Stomach smooth muscle (tissue), 2 donors: ENCODE measurements at regions not wholly inside any gene's neighbourhood (a gene's known extent, or its start where the extent isn't known, plus 50 kb on each side); places are given as distances from the start of the nearest gene placed in this dataset.

Experiments
- H3K27ac ChIP-seq: one replicate; pipeline ENCODE4 v1.7.0; 2013; ENCODE audit warnings: mild to moderate bottlenecking, low read length, inconsistent platforms
- H3K27me3 ChIP-seq, 2 donors: one replicate each; pipeline ENCODE4 v1.7.0; 2013; ENCODE audit warnings: low read length in 2 of 2; ENCODE audit not compliant: insufficient read depth in 2 of 2, control insufficient read depth in 1 of 2
- H3K36me3 ChIP-seq, 2 donors: one replicate each; pipeline ENCODE4 v1.7.0; 2013; ENCODE audit warnings: low read length in 2 of 2; ENCODE audit not compliant: control insufficient read depth in 2 of 2, insufficient read depth in 2 of 2
- H3K4me1 ChIP-seq: one replicate; pipeline ENCODE4 v1.7.0; 2013; ENCODE audit warnings: low read length; ENCODE audit not compliant: control insufficient read depth, insufficient read depth
- H3K4me3 ChIP-seq, 2 donors: one replicate each; pipeline ENCODE4 v1.7.0; 2013; ENCODE audit warnings: low read length in 2 of 2
- H3K9ac ChIP-seq, 2 donors: one replicate each; pipeline ENCODE4 v1.7.0; 2013; ENCODE audit warnings: low read length in 2 of 2, mild to moderate bottlenecking in 1 of 2
- H3K9me3 ChIP-seq, 2 donors: one replicate each; pipeline ENCODE4 v1.7.0; 2013; ENCODE audit warnings: low read length in 2 of 2; ENCODE audit not compliant: control insufficient read depth in 2 of 2
- donor health status: healthy.
- donor health status: Pancreatic carcinoma.

- H3K4me3 ChIP-seq = no peak overlapping the region
- H3K9me3 ChIP-seq = no peaks in the 10 kb centered on the region
- no peak overlapping the region for H3K9ac ChIP-seq
- no peaks in the 10 kb centered on the region for H3K36me3 ChIP-seq
- H3K27me3 ChIP-seq = no peaks in the 10 kb centered on the region
- no peak overlapping the region for H3K27ac ChIP-seq
- H3K4me1 ChIP-seq = peaks cover 13% of the 10 kb centered on the region
These were observed 89.8 kb upstream of the MBOAT2 start for GRCh38 chr2:9093324-9093723.

DNA sequence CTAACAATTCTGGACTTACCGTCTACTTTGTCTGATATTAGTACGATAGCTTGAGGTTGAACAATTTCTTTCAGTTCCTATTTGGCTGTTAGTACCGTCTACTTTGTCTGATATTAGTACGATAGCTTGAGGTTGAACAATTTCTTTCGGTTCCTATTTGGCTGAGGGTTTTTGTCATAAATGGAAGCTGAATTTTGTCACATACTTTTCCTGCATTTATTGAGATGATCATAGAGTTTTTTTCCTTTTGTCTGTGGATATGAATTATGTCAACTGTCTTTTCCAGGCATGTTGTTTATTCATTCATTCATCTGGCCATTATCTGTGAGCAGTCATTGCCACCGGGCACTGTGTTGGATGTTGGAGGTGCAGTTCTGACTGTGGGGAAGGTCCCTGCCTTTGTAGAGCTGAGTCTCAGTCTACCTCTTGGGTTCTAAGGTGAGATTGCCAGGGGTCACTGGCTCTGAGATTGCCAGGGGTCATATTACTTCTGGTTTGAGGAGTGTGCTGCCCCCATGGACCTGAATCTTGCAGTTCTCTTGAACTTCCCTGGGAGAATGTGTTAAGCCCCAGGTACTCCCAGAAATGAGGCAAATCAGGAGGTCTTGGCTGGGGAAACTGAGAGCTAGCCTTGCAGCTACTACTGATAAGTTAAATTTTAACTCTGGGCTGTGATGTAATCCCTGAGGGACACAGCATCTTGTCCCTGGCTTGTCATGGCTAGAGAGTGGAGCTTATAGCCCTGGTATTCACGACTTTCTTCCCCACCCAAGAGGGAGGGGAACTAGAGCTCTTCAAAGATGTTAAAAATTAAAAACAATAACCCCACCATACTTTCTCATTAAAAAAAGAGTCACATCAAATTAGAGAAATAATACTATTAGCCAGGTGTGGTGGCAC lies 89.1 kb upstream of the MBOAT2 start:
- Histone ChIP-seq H3K9me3 (no peaks in the 10 kb centered on the region), H3K4me3 (no peak overlapping the region), H3K36me3 (no peaks in the 10 kb centered on the region), H3K9ac (no peak overlapping the region), H3K27ac (no peak overlapping the region), H3K27me3 (no peaks in the 10 kb centered on the region), H3K4me1 (peaks cover 13% of the 10 kb centered on the region)

GRCh38 chr2:9091811-9092210 lies 88.3 kb upstream of the MBOAT2 start:
- H3K9me3 ChIP-seq = no peaks in the 10 kb centered on the region
- H3K27me3 ChIP-seq = no peaks in the 10 kb centered on the region
- no peak overlapping the region for H3K9ac ChIP-seq
- H3K4me1 ChIP-seq = peaks cover 13% of the 10 kb centered on the region
- no peak overlapping the region for H3K27ac ChIP-seq
- no peak overlapping the region for H3K4me3 ChIP-seq
- no peaks in the 10 kb centered on the region for H3K36me3 ChIP-seq

GRCh38 chr2:9089831-9090230 lies 86.3 kb upstream of the MBOAT2 start:
- no peak overlapping the region for H3K9ac ChIP-seq
- H3K9me3 ChIP-seq = no peaks in the 10 kb centered on the region
- H3K27ac ChIP-seq = no peak overlapping the region
- H3K4me3 ChIP-seq = no peak overlapping the region
- no peaks in the 10 kb centered on the region for H3K27me3 ChIP-seq
- no peaks in the 10 kb centered on the region for H3K4me1 ChIP-seq
- no peaks in the 10 kb centered on the region for H3K36me3 ChIP-seq

- Histone ChIP-seq H3K4me1 (no peaks in the 10 kb centered on the region), H3K36me3 (no peaks in the 10 kb centered on the region), H3K9me3 (no peaks in the 10 kb centered on the region), H3K4me3 (no peak overlapping the region), H3K9ac (no peak overlapping the region), H3K27ac (no peak overlapping the region), H3K27me3 (no peaks in the 10 kb centered on the region)
These were observed 83.7 kb upstream of the MBOAT2 start for GRCh38 chr2:9087121-9087681.

DNA sequence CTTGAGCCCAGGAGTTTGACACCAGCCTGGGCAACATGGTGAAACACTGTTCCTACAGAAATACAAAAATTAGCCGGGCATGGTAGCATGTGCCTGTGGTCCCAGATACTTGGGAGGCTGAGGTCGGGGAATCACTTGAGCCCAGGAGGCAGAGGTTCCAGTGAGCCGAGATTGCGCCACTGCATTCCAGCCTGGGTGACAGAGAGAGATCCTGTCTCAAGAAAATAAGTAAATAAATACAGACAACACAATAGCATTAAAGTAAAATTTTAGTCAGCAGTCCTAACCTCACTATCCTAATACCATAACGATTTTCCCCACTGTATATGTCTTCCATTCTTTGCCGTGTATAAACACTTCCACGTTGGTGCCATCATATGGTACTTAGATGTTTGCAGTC lies 83.0 kb upstream of the MBOAT2 start:
- Histone ChIP-seq H3K36me3 (no peaks in the 10 kb centered on the region), H3K4me1 (no peaks in the 10 kb centered on the region), H3K9me3 (no peaks in the 10 kb centered on the region), H3K27me3 (no peaks in the 10 kb centered on the region), H3K27ac (no peak overlapping the region), H3K9ac (no peak overlapping the region), H3K4me3 (no peak overlapping the region)

DNA sequence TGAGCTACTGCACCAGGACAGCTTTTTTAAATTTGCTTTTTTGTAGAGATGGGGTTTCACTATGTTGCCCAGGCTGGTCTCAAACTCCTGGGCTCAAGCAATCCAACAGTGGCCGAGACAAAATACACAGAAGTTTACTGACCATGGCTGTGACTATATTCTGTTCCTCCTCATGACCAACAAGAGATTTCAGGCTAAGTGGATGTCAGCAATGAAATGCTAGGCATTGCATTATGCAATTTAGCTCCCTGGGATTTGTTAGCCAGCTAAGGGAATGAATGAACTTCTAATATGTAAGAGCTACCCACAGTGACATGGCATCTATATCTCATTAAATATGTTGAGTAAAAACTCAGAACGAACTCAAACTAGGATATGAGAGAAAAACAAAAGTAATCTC lies 81.9 kb upstream of the MBOAT2 start:
- H3K9ac ChIP-seq = no peak overlapping the region
- no peaks in the 10 kb centered on the region for H3K4me1 ChIP-seq
- H3K27ac ChIP-seq = no peak overlapping the region
- no peaks in the 10 kb centered on the region for H3K9me3 ChIP-seq
- H3K4me3 ChIP-seq = no peak overlapping the region
- H3K36me3 ChIP-seq = no peaks in the 10 kb centered on the region
- no peaks in the 10 kb centered on the region for H3K27me3 ChIP-seq

- H3K36me3 ChIP-seq = no peaks in the 10 kb centered on the region
- no peaks in the 10 kb centered on the region for H3K9me3 ChIP-seq
- no peak overlapping the region for H3K27ac ChIP-seq
- no peaks in the 10 kb centered on the region for H3K4me1 ChIP-seq
- no peak overlapping the region for H3K4me3 ChIP-seq
- no peak overlapping the region for H3K9ac ChIP-seq
- H3K27me3 ChIP-seq = no peaks in the 10 kb centered on the region
These were observed 79.8 kb upstream of the MBOAT2 start for GRCh38 chr2:9083287-9083686.

- Histone ChIP-seq H3K4me1 (no peaks in the 10 kb centered on the region), H3K4me3 (no peak overlapping the region), H3K9ac (no peak overlapping the region), H3K27me3 (no peaks in the 10 kb centered on the region), H3K36me3 (no peaks in the 10 kb centered on the region), H3K9me3 (no peaks in the 10 kb centered on the region), H3K27ac (no peak overlapping the region)
These were observed 78.7 kb upstream of the MBOAT2 start for GRCh38 chr2:9082158-9082557.

GRCh38 chr2:9081750-9082149 lies 78.3 kb upstream of the MBOAT2 start:
- H3K27ac ChIP-seq = no peak overlapping the region
- no peaks in the 10 kb centered on the region for H3K4me1 ChIP-seq
- H3K9me3 ChIP-seq = no peaks in the 10 kb centered on the region
- H3K27me3 ChIP-seq = no peaks in the 10 kb centered on the region
- no peak overlapping the region for H3K4me3 ChIP-seq
- H3K9ac ChIP-seq = no peak overlapping the region
- no peaks in the 10 kb centered on the region for H3K36me3 ChIP-seq

- no peaks in the 10 kb centered on the region for H3K4me1 ChIP-seq
- H3K27ac ChIP-seq = no peak overlapping the region
- H3K36me3 ChIP-seq = no peaks in the 10 kb centered on the region
- H3K4me3 ChIP-seq = no peak overlapping the region
- no peaks in the 10 kb centered on the region for H3K27me3 ChIP-seq
- H3K9ac ChIP-seq = no peak overlapping the region
- H3K9me3 ChIP-seq = no peaks in the 10 kb centered on the region
These were observed 74.9 kb upstream of the MBOAT2 start for GRCh38 chr2:9078405-9078804.
